ENCODE measurements at regions not wholly inside any gene's neighbourhood (a gene's known extent, or its start where the extent isn't known, plus 50 kb on each side); places are given as distances from the start of the nearest gene placed in this dataset.

GRCh38 chr13:30816736-30817135 lies 81.4 kb downstream of the ALOX5AP start:
- no peak for TF ChIP-seq FOXP2 (optimal IDR thresholded peaks at IDR 0.05; ENCODE audit: control extremely low read depth, extremely low read length, insufficient read depth)
- TF ChIP-seq POLR2AphosphoS5 (IDR thresholded peaks at IDR 0.05; ENCODE audit: borderline replicate concordance, low read depth, low read length), result no peak
- TF ChIP-seq EZH2 (IDR thresholded peaks at IDR 0.05), result no peak
- no peak overlapping the region for H3K9ac ChIP-seq (ENCODE audit: insufficient read length)
- DNase-seq (ENCODE audit: low read depth, low spot score), result no peak

DNA sequence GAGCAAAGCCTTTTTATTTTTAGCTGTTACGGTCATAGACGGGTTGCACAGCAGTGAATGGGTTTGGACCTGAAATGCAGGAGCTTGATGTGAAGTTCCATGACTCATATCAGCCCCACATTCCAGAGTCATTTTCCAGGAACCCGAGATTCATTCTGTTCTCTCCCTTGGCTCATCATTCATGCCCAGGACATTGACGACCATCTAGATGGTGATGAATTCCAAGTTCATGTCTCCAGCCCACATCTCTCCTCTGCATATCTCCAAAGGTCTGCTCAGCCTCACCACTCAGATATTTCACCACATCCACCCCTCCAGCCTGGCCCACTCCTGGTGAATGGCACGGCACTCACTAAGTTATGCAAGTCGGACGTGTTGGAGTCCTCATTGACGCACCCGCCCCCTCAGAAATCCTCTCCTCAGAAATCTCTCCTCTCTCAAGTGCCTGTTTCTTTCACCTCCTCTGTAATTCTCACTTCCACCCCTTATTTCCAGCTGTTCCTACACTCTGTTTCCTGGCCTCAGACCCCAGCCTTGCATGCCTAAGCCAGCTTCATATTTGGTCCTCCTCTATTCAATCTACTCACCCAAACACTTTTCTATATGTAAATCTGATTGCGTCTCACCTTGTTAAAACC lies 83.1 kb downstream of the ALOX5AP start:
- no peak for DNase-seq (ENCODE audit: low read depth, low spot score)
- Histone ChIP-seq H3K27ac (no peak overlapping the region), H3K9ac (ENCODE audit: insufficient read length) (no peak overlapping the region), H3K4me3 (no peak overlapping the region), H3K9me3 (ENCODE audit: low read depth, low read length) (no peaks in the 10 kb centered on the region), H3K36me3 (ENCODE audit: insufficient read depth, low read length) (no peaks in the 10 kb centered on the region)
- TF ChIP-seq EZH2 (IDR thresholded peaks at IDR 0.05) (no peak), POLR2AphosphoS5 (IDR thresholded peaks at IDR 0.05; ENCODE audit: borderline replicate concordance, low read depth, low read length) (no peak), FOXP2 (optimal IDR thresholded peaks at IDR 0.05; ENCODE audit: control extremely low read depth, extremely low read length, insufficient read depth) (no peak)

More at GRCh38 chr13:30816736-30817135, 81.4 kb downstream of the ALOX5AP start:
- Histone ChIP-seq H3K27ac (no peak overlapping the region), H3K9me3 (ENCODE audit: low read depth, low read length) (no peaks in the 10 kb centered on the region), H3K36me3 (ENCODE audit: insufficient read depth, low read length) (no peaks in the 10 kb centered on the region), H3K4me3 (no peak overlapping the region)

GRCh38 chr13:30819136-30819888 lies 84.0 kb downstream of the ALOX5AP start:
- Histone ChIP-seq H3K36me3 (ENCODE audit: insufficient read depth, low read length) (no peaks in the 10 kb centered on the region), H3K27ac (no peak overlapping the region), H3K4me3 (no peak overlapping the region), H3K9me3 (ENCODE audit: low read depth, low read length) (no peaks in the 10 kb centered on the region), H3K9ac (ENCODE audit: insufficient read length) (no peak overlapping the region)
- TF ChIP-seq POLR2AphosphoS5 (IDR thresholded peaks at IDR 0.05; ENCODE audit: borderline replicate concordance, low read depth, low read length) (no peak), EZH2 (IDR thresholded peaks at IDR 0.05) (no peak), FOXP2 (optimal IDR thresholded peaks at IDR 0.05; ENCODE audit: control extremely low read depth, extremely low read length, insufficient read depth) (no peak)
- DNase-seq (ENCODE audit: low read depth, low spot score), result no peak

- Histone ChIP-seq H3K9me3 (ENCODE audit: low read depth, low read length) (no peaks in the 10 kb centered on the region), H3K9ac (ENCODE audit: insufficient read length) (no peak overlapping the region), H3K27ac (no peak overlapping the region), H3K4me3 (no peak overlapping the region), H3K36me3 (ENCODE audit: insufficient read depth, low read length) (no peaks in the 10 kb centered on the region)
- no peak for TF ChIP-seq POLR2AphosphoS5 (IDR thresholded peaks at IDR 0.05; ENCODE audit: borderline replicate concordance, low read depth, low read length)
- no peak for TF ChIP-seq EZH2 (IDR thresholded peaks at IDR 0.05)
- TF ChIP-seq FOXP2 (optimal IDR thresholded peaks at IDR 0.05; ENCODE audit: control extremely low read depth, extremely low read length, insufficient read depth), result no peak
- no peak for DNase-seq (ENCODE audit: low read depth, low spot score)
These were observed 84.7 kb upstream of the MEDAG start for GRCh38 chr13:30821421-30821820.

GRCh38 chr13:30824651-30825050 lies 81.4 kb upstream of the MEDAG start:
- no peak for DNase-seq (ENCODE audit: low read depth, low spot score)
- Histone ChIP-seq H3K9ac (ENCODE audit: insufficient read length) (no peak overlapping the region), H3K4me3 (no peak overlapping the region), H3K9me3 (ENCODE audit: low read depth, low read length) (no peaks in the 10 kb centered on the region), H3K36me3 (ENCODE audit: insufficient read depth, low read length) (no peaks in the 10 kb centered on the region), H3K27ac (no peak overlapping the region)
- no peak for TF ChIP-seq EZH2 (IDR thresholded peaks at IDR 0.05)
- no peak for TF ChIP-seq FOXP2 (optimal IDR thresholded peaks at IDR 0.05; ENCODE audit: control extremely low read depth, extremely low read length, insufficient read depth)
- no peak for TF ChIP-seq POLR2AphosphoS5 (IDR thresholded peaks at IDR 0.05; ENCODE audit: borderline replicate concordance, low read depth, low read length)

GRCh38 chr13:30826911-30827577 lies 79.0 kb upstream of the MEDAG start:
- no peak overlapping the region for H3K9ac ChIP-seq (ENCODE audit: insufficient read length)
- no peak for TF ChIP-seq POLR2AphosphoS5 (IDR thresholded peaks at IDR 0.05; ENCODE audit: borderline replicate concordance, low read depth, low read length)
- no peak for TF ChIP-seq EZH2 (IDR thresholded peaks at IDR 0.05)
- no peak for TF ChIP-seq FOXP2 (optimal IDR thresholded peaks at IDR 0.05; ENCODE audit: control extremely low read depth, extremely low read length, insufficient read depth)
- H3K27ac ChIP-seq, result no peak overlapping the region

DNA sequence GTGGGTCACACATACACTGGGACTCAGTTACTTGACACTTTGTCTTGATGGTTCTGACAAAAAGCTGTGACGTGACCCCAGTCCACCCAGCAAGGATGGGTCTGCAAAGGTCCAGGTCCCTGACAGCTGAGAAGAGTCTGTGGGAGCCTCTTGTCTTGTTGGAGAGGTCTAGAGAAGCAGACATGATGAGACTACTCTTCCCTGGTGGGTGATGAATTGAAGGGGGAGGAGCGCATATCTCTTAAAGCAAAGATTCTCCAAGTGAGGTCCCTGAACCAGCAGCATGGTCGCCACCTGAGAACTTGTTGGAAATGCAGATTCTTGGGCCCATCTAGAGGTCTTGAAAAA lies 78.5 kb upstream of the MEDAG start:
- H3K9ac ChIP-seq (ENCODE audit: insufficient read length), result no peak overlapping the region

More at GRCh38 chr13:30826911-30827577, 79.0 kb upstream of the MEDAG start:
- H3K36me3 ChIP-seq (ENCODE audit: insufficient read depth, low read length), result no peaks in the 10 kb centered on the region
- DNase-seq (ENCODE audit: low read depth, low spot score), result no peak
- no peaks in the 10 kb centered on the region for H3K9me3 ChIP-seq (ENCODE audit: low read depth, low read length)
- no peak overlapping the region for H3K4me3 ChIP-seq

DNA sequence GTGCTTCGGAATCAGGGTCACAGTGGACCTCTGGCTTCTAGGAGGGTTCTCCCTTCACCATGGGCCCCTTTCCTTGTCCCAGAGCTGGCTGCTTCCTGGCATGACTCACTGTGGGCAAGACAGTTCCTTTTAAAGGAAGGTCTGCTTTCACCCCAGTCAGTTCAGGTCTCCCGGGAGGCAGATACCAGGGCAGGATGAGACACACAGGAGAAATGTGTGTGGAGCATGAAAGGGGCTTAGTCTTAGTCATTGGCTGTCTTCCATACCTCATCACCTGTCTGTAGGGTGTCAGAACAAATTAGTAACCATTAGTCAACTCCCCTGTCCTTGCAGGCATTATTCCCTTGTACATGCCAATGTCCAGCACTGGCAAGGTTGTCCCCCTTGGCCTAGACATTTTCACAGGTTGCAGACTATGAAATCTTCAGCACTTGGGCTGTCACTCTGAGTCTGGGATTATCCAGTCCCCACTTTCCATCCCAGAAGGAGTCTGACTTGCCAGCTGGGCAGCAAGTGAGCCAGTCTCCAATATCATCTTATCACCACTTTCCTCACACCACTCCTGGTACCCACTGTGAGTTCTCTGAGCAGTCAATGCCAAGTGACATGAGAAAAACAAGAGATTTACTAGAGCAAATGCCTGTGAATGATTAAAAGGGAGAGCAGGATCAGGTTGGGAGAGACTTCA lies 76.8 kb upstream of the MEDAG start:
- no peak overlapping the region for H3K27ac ChIP-seq
- no peak overlapping the region for H3K9ac ChIP-seq (ENCODE audit: insufficient read length)
- TF ChIP-seq POLR2AphosphoS5 (IDR thresholded peaks at IDR 0.05; ENCODE audit: borderline replicate concordance, low read depth, low read length) (no peak), EZH2 (IDR thresholded peaks at IDR 0.05) (no peak), FOXP2 (optimal IDR thresholded peaks at IDR 0.05; ENCODE audit: control extremely low read depth, extremely low read length, insufficient read depth) (no peak)
- no peak for DNase-seq (ENCODE audit: low read depth, low spot score)
- H3K36me3 ChIP-seq (ENCODE audit: insufficient read depth, low read length), result no peaks in the 10 kb centered on the region
- H3K4me3 ChIP-seq, result no peak overlapping the region
- H3K9me3 ChIP-seq (ENCODE audit: low read depth, low read length), result no peaks in the 10 kb centered on the region

More for the DNA sequence above, 78.5 kb upstream of the MEDAG start:
- no peak for DNase-seq (ENCODE audit: low read depth, low spot score)
- H3K9me3 ChIP-seq (ENCODE audit: low read depth, low read length), result no peaks in the 10 kb centered on the region
- H3K4me3 ChIP-seq, result no peak overlapping the region
- no peak for TF ChIP-seq FOXP2 (optimal IDR thresholded peaks at IDR 0.05; ENCODE audit: control extremely low read depth, extremely low read length, insufficient read depth)
- TF ChIP-seq EZH2 (IDR thresholded peaks at IDR 0.05), result no peak
- no peak for TF ChIP-seq POLR2AphosphoS5 (IDR thresholded peaks at IDR 0.05; ENCODE audit: borderline replicate concordance, low read depth, low read length)
- H3K27ac ChIP-seq, result no peak overlapping the region
- no peaks in the 10 kb centered on the region for H3K36me3 ChIP-seq (ENCODE audit: insufficient read depth, low read length)

Measured in SK-N-MC (cell line).